Prostate gland (tissue), 2 donors: ENCODE measurements at regions not wholly inside any gene's neighbourhood (a gene's known extent, or its start where the extent isn't known, plus 50 kb on each side); places are given as distances from the start of the nearest gene placed in this dataset.

Experiments used
- CTCF ChIP-seq, 4 experiments: fragments of 200-600 bp in 2 of 4; fragments of 450-650 bp in 2 of 4; sonication (generic) in 2 of 4; IDR thresholded peaks; 1 replicate in 3 of 4; 2 replicates in 1 of 4; pipeline ENCODE4 v1.5.1; 2016 to 2019; ENCODE audit warnings: antibody characterized with exemption in 4 of 4, mild to moderate bottlenecking in 2 of 4, moderate library complexity in 2 of 4
- POLR2A ChIP-seq: fragments of 450-650 bp; IDR thresholded peaks from one replicate; pipeline ENCODE4 v1.6.1; 2016; ENCODE audit warnings: antibody characterized with exemption, mild to moderate bottlenecking

- no peak for TF ChIP-seq POLR2A
- no peak for TF ChIP-seq CTCF (IDR thresholded peaks at IDR 0.05)
Measured at GRCh38 chr5:174275959-174276358, 230.5 kb downstream of the NSG2 start.
